Left ventricle myocardium inferior (tissue), 1 donor: ENCODE measurements at regions not wholly inside any gene's neighbourhood (a gene's known extent, or its start where the extent isn't known, plus 50 kb on each side); places are given as distances from the start of the nearest gene placed in this dataset.

Source experiments
- DNase-seq: peaks from one replicate; pipeline ENCODE4 v3.0.0-alpha.2; 2020
- H3K27ac ChIP-seq: fragments of 200-600 bp; replicated peaks from 2 replicates; pipeline ENCODE4 v1.8.0; 2021
- H3K27me3 ChIP-seq: fragments of 200-600 bp; 2 replicates; pipeline ENCODE4 v1.8.0; 2021; ENCODE audit warnings: low read depth
- H3K36me3 ChIP-seq: fragments of 200-600 bp; 2 replicates; pipeline ENCODE4 v1.8.0; 2021
- H3K4me1 ChIP-seq: fragments of 200-600 bp; 2 replicates; pipeline ENCODE4 v1.8.0; 2021
- H3K4me3 ChIP-seq: fragments of 200-600 bp; 2 replicates; pipeline ENCODE4 v1.8.0; 2021; ENCODE audit warnings: mild to moderate bottlenecking, moderate library complexity
- H3K9me3 ChIP-seq: fragments of 200-600 bp; replicated peaks from 2 replicates; pipeline ENCODE4 v1.8.0; 2021
- CTCF ChIP-seq: fragments of 200-600 bp; IDR thresholded peaks from 2 replicates; pipeline ENCODE4 v1.8.0; 2021; ENCODE audit warnings: antibody characterized with exemption, mild to moderate bottlenecking, borderline replicate concordance
- intact Hi-C: fragments of 100-400 bp; cut with micrococcal nuclease; formaldehyde crosslinking; loops from one replicate; pipeline ENCODE4 v1.11.0; 2022
- donor health status: DM: no; HTN: yes; CAD: no; lungs with severe emphysema.

- Histone ChIP-seq H3K9me3 (no peaks in the 10 kb centered on the region), H3K4me1 (peaks cover 10% of the 10 kb centered on the region), H3K27me3 (no peaks in the 10 kb centered on the region), H3K36me3 (no peaks in the 10 kb centered on the region), H3K27ac (no peak overlapping the region), H3K4me3 (no peak overlapping the region)
- no peak for TF ChIP-seq CTCF
- intact Hi-C loops = no loop called here
- no peak for DNase-seq
These were observed 411.0 kb downstream of the LRATD1 start for GRCh38 chr2:15043336-15044058.

DNA sequence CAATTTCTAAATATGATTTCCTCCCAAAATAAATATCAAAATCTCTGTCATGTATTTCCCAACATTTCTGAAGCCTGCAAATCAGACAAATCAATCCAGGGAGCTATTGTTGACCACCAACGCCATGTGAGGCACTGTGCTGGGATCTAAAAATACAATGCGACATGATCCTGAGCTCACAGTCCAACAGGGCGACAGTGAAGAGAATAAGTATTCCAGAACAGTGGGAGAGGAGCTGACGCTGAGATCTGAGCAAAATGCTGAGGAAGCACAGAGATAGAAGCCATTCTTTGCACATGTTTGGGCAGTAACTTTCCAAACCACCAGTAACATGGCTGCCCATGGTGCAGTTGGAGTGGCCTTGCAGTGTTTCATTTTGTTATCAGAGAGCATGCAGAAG is 412.5 kb downstream of the LRATD1 start:
- Histone ChIP-seq H3K9me3 (no peaks in the 10 kb centered on the region), H3K27me3 (no peaks in the 10 kb centered on the region), H3K36me3 (no peaks in the 10 kb centered on the region), H3K4me1 (peaks cover 6% of the 10 kb centered on the region), H3K4me3 (no peak overlapping the region), H3K27ac (no peak overlapping the region)
- no peak for TF ChIP-seq CTCF
- intact Hi-C loops = no loop called here
- DNase-seq = no peak

- intact Hi-C loops = no loop called here
- Histone ChIP-seq H3K4me1 (no peaks in the 10 kb centered on the region), H3K36me3 (no peaks in the 10 kb centered on the region), H3K27ac (no peak overlapping the region), H3K27me3 (no peaks in the 10 kb centered on the region), H3K4me3 (no peak overlapping the region), H3K9me3 (no peaks in the 10 kb centered on the region)
- TF ChIP-seq CTCF = no peak
- DNase-seq = no peak
These were observed 414.7 kb downstream of the LRATD1 start for GRCh38 chr2:15047184-15047583.

DNA sequence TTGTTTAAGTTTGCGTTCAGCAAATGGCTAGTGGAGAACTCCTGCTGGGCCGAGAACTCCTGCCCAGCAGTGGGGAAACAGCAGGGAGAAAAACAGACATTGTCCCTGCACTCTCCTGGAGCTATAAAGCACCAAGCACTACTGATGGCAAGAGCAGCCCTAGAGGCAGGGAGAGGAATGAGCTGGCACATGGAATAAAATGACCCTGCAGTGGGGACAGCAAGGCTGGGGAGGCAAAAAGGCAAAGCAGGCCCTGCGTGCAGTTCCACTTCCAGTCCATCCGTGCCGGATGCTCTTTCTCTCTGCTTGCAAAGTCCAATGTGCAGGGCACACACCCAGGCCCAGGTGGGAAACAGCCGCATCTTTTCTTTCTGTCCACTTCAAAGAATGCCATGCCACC is 415.5 kb downstream of the LRATD1 start:
- no peak for DNase-seq
- no peak for TF ChIP-seq CTCF
- no peak overlapping the region for H3K27ac ChIP-seq
- H3K4me3 ChIP-seq = no peak overlapping the region
- H3K4me1 ChIP-seq = no peaks in the 10 kb centered on the region
- intact Hi-C loops = no loop called here
- H3K36me3 ChIP-seq = no peaks in the 10 kb centered on the region
- H3K27me3 ChIP-seq = no peaks in the 10 kb centered on the region
- no peaks in the 10 kb centered on the region for H3K9me3 ChIP-seq

GRCh38 chr2:15049096-15049993 is 416.8 kb downstream of the LRATD1 start:
- no peak overlapping the region for H3K4me3 ChIP-seq
- H3K4me1 ChIP-seq = no peaks in the 10 kb centered on the region
- H3K27ac ChIP-seq = no peak overlapping the region
- no peaks in the 10 kb centered on the region for H3K9me3 ChIP-seq
- DNase-seq = no peak
- peaks cover 5% of the 10 kb centered on the region for H3K27me3 ChIP-seq
- no peak for TF ChIP-seq CTCF
- intact Hi-C loops = no loop called here
- H3K36me3 ChIP-seq = no peaks in the 10 kb centered on the region
